NAMALWA (cell line): ENCODE measurements at regions not wholly inside any gene's neighbourhood (a gene's known extent, or its start where the extent isn't known, plus 50 kb on each side); places are given as distances from the start of the nearest gene placed in this dataset.
"Not testable (repeated sequence)": the region's sequence is repeated elsewhere in the genome, so short reads cannot be mapped to it uniquely, and the experiment has no call there.

Source experiments
- DNase-seq: peaks from one replicate; pipeline ENCODE4 v3.0.0-alpha.2; 2015; ENCODE audit warnings: low spot score

- DNase-seq: no peak
Measured at GRCh38 chr6:74715355-74716085, 490.3 kb downstream of the COL12A1 start.

DNA sequence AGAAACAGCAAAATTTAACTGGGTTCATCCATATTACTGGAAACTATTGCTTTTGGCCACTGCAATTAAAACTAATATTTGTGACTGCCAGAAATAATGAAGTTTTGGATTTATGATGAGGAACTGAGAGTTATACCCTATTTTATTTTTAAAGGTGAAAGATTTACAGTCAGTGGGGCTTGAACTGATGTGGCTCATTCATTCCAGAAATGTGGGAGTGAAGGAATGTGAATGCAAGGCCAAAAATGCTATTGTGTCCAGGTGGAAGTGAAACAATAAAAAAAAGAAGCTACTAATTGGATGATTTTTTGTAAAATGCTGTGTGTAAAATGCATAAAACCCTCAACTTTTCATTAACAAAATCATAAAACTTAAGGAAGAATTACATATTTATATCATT is 491.9 kb downstream of the COL12A1 start:
- DNase-seq: no peak

GRCh38 chr6:74705451-74705850 is 500.4 kb downstream of the COL12A1 start:
- DNase-seq: no peak

DNA sequence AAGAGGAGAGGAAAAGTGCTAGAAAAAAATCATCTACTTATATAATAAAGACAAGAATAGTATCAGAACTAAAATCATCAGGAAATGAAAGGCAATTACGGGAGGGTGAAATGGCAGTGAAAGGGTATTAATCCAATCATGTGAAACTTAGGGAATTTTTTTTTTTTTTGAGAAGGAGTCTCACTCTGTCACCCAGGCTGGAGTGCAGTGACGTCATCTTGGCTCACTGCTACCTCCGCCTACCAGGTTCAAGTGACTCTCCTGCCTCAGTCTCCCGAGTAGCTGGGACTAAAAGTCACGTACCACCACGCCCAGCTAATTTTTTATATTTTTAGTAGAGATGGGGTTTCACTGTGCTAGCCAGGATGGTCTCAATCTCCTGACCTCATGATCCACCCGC is 501.3 kb downstream of the COL12A1 start:
- DNase-seq: not testable (repeated sequence)

GRCh38 chr6:74690365-74690764 is 515.5 kb downstream of the COL12A1 start:
- DNase-seq: no peak

- DNase-seq: no peak
Measured at GRCh38 chr6:74689601-74690000, 516.3 kb downstream of the COL12A1 start.

- DNase-seq: no peak
Measured at GRCh38 chr6:74677463-74677862, 528.4 kb downstream of the COL12A1 start.

DNA sequence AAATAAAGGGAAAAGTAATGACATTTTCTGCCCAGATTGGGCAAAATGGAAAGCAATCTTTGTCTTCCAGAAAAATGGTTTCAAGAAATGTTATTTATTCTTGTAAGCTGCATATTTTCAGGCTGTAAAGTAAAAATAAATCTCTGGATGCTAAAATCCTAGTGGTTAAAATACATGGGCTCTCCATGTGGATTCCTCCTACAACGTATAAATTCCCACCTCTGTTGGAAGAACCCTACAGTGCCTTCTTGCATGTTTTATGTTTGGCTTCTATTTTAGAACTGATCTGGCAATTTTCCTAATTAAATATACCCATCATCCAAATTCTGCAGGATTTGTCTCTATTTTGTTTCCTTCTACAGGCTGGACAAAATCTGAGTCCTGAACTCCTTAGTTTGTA is 528.9 kb downstream of the COL12A1 start:
- no peak for DNase-seq

GRCh38 chr6:74674377-74674776 is 531.5 kb downstream of the COL12A1 start:
- DNase-seq: no peak

- DNase-seq: no peak
Measured at GRCh38 chr6:74671558-74672025, 534.3 kb downstream of the COL12A1 start.

- DNase-seq: no peak
Measured at GRCh38 chr6:74658391-74658790, 547.5 kb downstream of the COL12A1 start.

- no peak for DNase-seq
Measured at GRCh38 chr6:74657931-74658330, 547.9 kb downstream of the COL12A1 start.

GRCh38 chr6:74657011-74657410 is 548.8 kb downstream of the COL12A1 start:
- no peak for DNase-seq

GRCh38 chr6:74656453-74656852 is 549.4 kb downstream of the COL12A1 start:
- DNase-seq: no peak

DNA sequence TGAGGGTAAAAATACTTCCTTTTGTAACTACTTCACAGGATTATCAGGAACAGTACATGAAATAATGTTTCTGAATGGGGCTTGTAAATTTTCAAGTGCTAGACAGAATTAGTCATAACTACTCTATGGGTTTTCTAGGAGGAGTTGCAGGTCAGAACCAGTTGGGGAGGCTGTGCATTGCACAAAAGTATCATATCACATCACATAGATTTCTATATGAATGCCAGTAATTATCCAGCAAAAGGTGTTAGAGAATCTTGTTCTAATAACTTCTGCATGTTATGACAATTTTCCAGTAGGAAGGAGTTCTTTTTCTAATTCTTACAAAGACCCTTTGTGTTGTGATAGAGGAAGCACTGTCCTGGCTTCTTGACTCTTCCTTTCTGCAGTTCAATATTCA is 551.6 kb downstream of the COL12A1 start:
- DNase-seq: no peak

DNA sequence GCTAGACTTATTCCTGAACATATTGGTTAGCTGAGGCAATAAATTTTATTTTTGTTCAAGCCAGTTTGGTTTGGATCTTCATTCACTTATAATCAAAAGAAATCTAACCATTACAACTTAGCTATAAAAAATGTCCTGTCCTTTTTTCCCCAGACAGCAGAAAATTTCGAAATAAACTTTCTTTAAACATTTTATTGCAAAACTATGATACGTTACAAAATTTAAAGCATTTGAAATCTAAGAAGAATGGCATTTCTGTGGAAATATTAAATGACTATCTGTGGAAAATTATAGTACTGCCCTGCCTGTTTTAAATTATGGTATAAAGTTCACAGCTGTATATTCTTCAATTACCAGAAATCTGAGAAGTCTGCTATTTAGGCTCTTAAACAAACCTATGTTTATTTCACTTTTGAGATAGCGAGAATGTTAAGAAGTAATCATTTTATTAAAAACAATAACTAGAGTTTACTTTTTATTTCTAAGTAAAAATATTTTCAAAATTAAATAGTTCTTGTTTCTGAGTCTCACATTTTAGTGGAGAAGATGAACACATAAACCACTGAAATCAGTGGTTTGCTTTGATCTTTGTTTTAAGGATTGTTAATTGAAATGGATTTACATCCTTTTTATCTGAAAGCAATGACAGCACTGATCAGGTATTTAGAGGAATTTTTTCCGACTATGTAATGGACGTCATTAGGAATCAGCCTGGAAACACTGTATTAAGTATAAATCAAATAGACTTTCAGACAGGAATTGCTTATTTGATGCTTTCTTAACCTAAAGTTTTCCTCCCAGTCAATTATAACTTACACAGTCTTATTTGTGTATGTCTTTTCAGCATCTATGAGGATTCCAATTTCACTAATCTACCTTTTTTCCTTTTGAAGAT is 553.7 kb downstream of the COL12A1 start:
- DNase-seq: no peak

GRCh38 chr6:74650668-74651067 is 555.2 kb downstream of the COL12A1 start:
- no peak for DNase-seq

- no peak for DNase-seq
Measured at GRCh38 chr6:74646461-74646860, 559.4 kb downstream of the COL12A1 start.

GRCh38 chr6:74645108-74645849 is 560.6 kb downstream of the COL12A1 start:
- no peak for DNase-seq

- DNase-seq: no peak
Measured at GRCh38 chr6:74642101-74642500, 563.8 kb downstream of the COL12A1 start.

GRCh38 chr6:74638412-74638811 is 567.4 kb downstream of the COL12A1 start:
- DNase-seq: no peak

- DNase-seq: no peak
Measured at GRCh38 chr6:74632196-74632875, 573.5 kb downstream of the COL12A1 start.
